OCI-LY3 (cell line): ENCODE measurements at regions not wholly inside any gene's neighbourhood (a gene's known extent, or its start where the extent isn't known, plus 50 kb on each side); places are given as distances from the start of the nearest gene placed in this dataset.

ENCODE experiments used
- EZH2phosphoT487 ChIP-seq: fragments of 200-600 bp; shearing (Covaris generic); IDR thresholded peaks from 2 replicates; pipeline ENCODE4 v1.6.1; 2018; ENCODE audit warnings: antibody characterized with exemption, mixed run types, low read depth
- TF ChIP-seq, protein P1 (sequence below): fragments of 200-600, 300-600 bp; sonication (generic); IDR thresholded peaks from 2 replicates; pipeline ENCODE4 v1.5.1; 2014; ENCODE audit warnings: antibody characterized with exemption, low read length, low read depth

GRCh38 chr4:64205376-64205775 is 203.9 kb downstream of the TECRL start:
- TF ChIP-seq, protein P1, sequence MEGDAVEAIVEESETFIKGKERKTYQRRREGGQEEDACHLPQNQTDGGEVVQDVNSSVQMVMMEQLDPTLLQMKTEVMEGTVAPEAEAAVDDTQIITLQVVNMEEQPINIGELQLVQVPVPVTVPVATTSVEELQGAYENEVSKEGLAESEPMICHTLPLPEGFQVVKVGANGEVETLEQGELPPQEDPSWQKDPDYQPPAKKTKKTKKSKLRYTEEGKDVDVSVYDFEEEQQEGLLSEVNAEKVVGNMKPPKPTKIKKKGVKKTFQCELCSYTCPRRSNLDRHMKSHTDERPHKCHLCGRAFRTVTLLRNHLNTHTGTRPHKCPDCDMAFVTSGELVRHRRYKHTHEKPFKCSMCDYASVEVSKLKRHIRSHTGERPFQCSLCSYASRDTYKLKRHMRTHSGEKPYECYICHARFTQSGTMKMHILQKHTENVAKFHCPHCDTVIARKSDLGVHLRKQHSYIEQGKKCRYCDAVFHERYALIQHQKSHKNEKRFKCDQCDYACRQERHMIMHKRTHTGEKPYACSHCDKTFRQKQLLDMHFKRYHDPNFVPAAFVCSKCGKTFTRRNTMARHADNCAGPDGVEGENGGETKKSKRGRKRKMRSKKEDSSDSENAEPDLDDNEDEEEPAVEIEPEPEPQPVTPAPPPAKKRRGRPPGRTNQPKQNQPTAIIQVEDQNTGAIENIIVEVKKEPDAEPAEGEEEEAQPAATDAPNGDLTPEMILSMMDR: no peak
- no peak for TF ChIP-seq EZH2phosphoT487
